C4-2B (cell line): ENCODE measurements at regions not wholly inside any gene's neighbourhood (a gene's known extent, or its start where the extent isn't known, plus 50 kb on each side); places are given as distances from the start of the nearest gene placed in this dataset.
"Not testable (repeated sequence)": the region's sequence is repeated elsewhere in the genome, so short reads cannot be mapped to it uniquely, and the experiment has no call there.

ENCODE experiments used
- H3K27ac ChIP-seq: fragments of 450-650 bp; 2 replicates; pipeline ENCODE4 v1.5.1; 2017
- ZFX ChIP-seq: fragments of 450-650 bp; IDR thresholded peaks from 2 replicates; pipeline ENCODE4 v1.6.1; 2017
- TF ChIP-seq, protein P1 (sequence below): fragments of 450-650 bp; conservative IDR thresholded peaks from 2 replicates; pipeline ENCODE4 v1.5.1; 2017; ENCODE audit warnings: mild to moderate bottlenecking

DNA sequence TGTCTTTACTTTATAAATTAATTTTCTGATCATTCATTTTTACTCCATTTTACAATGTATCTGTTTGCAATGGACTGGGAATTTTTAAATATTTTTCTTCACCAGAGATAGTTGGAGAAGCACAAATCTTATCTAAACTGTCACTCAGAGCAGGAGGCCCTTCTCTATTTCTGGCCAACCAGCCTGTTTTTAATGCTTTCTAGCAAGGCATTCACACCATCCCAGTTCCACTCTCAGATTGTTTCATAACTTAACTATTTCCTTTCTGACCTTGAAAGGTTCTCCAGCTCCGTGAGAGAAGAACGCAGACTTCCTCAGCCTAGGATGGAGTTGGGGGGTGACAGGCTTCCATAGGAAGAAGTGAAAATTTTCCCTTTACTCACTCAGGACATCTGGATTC is 155.8 kb downstream of the SKIDA1 start:
- H3K27ac ChIP-seq = no peak overlapping the region
- TF ChIP-seq, protein P1, sequence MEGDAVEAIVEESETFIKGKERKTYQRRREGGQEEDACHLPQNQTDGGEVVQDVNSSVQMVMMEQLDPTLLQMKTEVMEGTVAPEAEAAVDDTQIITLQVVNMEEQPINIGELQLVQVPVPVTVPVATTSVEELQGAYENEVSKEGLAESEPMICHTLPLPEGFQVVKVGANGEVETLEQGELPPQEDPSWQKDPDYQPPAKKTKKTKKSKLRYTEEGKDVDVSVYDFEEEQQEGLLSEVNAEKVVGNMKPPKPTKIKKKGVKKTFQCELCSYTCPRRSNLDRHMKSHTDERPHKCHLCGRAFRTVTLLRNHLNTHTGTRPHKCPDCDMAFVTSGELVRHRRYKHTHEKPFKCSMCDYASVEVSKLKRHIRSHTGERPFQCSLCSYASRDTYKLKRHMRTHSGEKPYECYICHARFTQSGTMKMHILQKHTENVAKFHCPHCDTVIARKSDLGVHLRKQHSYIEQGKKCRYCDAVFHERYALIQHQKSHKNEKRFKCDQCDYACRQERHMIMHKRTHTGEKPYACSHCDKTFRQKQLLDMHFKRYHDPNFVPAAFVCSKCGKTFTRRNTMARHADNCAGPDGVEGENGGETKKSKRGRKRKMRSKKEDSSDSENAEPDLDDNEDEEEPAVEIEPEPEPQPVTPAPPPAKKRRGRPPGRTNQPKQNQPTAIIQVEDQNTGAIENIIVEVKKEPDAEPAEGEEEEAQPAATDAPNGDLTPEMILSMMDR = no peak
- TF ChIP-seq ZFX = no peak

DNA sequence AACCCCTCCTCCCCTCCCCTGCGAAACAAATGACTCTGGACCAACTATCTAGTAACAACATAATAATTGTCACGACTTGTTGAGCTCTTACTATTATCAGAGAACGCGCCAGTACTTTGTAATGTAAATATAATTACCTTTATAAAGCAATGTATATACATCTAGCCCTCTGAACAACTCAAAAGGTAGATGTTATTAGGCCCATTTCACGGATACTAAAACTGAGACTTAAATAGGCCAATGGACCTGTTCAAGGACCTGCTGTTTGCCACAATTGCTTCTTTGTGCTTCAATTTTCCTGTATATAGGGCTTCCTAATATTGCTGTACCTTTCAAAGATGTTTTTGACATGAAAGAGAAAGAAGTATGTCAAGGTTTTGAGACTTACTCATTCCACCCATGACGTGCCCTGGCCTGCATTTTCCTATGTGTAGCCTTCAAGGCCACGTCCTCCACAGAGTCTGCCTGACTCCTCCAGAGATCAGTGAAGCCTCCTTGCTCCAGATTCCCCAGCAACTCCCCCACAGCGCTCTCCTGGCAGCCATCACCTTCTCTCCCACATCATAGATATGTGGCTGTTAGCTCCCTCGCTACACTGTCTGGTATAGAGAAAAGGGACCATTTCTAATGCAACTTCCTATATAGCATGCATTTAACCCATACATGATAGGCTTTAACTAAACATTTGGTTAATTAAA is 156.6 kb downstream of the SKIDA1 start:
- TF ChIP-seq, protein P1 = no peak
- no peak for TF ChIP-seq ZFX

DNA sequence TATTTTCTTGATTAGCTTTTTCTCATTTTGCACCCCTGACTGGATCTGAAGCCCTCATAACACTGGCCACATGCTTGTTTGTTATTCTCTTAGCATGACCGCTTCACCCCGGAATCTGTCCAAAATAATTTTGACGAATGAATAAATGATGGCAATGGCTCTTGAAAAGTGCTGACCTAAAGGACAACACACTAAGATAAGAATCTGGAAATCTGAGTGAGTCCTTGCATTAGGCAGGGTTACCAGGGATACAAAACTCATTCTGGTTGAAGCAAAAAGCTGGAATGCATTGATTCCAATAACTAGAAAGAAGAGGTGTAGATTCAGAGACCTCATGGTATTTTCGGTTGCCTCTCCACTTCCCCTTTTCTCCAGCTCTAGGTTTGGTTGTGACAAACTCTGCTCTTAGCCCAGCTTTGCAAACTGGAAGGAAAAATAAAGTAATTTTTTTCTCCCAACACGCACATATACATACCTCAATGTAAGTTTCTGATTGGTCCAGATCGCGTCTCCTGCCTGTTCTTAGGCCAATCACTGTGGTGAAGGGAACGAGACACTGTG is 157.4 kb downstream of the SKIDA1 start:
- no peak overlapping the region for H3K27ac ChIP-seq

More for the DNA sequence above, 156.6 kb downstream of the SKIDA1 start:
- H3K27ac ChIP-seq = no peak overlapping the region

DNA sequence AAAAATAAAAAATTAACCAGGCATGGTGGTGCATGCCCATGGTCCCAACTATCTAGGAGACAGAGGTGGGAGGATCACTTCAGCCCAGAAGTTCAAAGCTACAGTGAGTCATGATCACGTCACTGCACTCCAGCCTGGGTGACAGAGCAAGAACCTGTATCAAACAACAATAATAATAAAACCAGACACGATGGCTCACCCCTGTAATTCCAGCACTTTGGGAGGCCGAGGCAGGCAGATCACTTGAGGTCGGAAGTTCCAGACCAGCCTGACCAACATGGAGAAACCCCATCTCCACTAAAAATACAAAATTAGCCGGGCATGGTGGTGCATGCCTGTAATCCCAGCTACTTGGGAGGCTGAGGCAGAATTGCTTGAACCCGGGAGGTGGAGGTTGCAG is 159.4 kb downstream of the SKIDA1 start:
- not testable (repeated sequence) for H3K27ac ChIP-seq

More for the DNA sequence above, 157.4 kb downstream of the SKIDA1 start:
- TF ChIP-seq ZFX = no peak
- TF ChIP-seq, protein P1 = no peak

DNA sequence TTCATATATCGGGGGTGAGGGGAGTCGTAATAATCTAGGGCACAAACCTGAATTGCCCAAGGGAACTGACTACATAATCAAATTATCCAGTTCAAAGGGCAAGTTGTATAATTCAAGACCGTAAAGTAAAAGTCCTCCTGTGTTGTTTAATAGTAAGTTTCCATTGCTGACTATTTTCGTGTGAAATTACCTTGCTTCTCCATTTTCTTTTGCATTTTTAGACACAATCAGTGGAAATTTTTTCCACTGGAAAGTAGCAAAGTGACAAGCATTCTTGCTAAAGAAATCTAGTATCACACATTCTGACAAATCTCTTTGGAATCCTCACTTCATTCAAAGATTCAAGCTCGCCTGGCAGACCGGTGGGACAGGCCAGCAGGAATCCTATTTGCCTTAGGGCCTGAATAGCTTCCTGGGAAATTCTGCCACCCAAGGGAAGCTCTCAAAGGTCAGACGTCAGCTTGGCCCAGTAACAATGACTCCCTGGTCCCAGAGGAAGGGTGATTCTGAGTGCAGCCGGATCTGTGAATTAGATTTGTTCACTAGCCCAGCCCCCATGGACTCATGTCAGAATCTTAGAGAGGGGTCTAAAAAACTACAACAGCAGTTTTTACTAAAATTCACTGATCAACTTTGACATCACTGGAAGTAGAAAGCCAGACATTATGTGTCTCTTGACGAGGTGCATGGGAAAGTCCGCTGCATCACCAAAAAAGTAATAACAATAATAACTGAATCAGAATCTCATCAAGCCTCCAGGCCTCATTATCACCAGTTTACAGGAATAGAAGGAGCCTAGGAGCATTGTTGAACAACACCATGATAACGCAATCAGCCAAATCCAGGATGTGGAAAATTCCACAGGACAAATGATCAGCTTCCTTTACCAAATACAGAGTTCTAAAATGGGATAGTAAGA is 161.0 kb downstream of the SKIDA1 start:
- no peak overlapping the region; the same call in 1 of the 2 replicates for H3K27ac ChIP-seq
- TF ChIP-seq ZFX = no peak
- TF ChIP-seq, protein P1 = no peak

DNA sequence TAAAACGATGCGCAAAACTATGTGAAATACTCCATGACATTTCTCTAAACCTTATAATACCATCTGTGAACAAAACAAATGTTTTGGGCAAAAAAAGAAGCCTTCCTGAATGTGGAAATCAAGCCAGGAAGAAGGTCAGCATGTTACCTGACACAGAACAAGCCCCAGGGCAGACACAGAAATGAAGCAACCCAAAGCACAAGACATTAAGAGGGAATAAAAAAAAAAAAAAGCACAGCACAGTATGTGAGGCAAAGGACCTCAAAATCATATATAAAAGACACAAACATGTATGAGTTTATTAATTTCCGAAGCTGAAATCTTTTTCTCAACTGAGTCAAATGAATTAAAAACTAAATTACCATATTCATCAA is 161.8 kb downstream of the SKIDA1 start:
- TF ChIP-seq ZFX = no peak
- TF ChIP-seq, protein P1 = no peak
- no peak overlapping the region for H3K27ac ChIP-seq

DNA sequence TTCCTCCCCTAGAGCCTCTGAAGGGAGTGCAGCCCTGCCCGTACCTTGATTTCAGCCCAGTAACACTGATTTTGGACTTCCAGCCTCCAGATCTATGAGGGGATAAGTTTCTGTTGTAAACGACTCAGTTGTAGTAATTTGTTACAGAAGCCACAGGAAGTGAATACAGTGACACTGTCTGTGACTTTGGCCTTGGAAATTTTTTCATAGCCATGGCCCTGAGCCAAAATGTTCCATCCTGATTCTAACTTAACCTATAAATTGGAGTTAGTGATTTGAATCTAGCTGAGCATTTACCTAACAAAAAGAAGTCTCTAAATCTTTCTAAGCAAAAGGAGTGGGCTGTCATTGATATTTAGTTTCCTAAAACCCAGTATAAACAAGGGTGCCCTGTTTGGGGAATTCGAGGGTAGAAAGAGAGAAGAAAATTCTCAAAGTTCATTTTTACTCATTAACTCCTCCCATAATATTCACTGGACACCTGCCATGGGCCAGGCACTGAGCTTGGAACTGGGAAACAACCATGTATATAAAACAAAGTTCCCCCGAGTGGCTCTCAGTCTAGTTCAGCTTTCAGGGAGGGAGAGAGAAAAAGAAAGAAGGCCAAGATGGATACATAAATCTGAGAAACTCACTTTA is 162.3 kb downstream of the SKIDA1 start:
- no peak overlapping the region for H3K27ac ChIP-seq
- no peak for TF ChIP-seq ZFX
- TF ChIP-seq, protein P1 = no peak
